DMS53 (cell line): ENCODE measurements at regions not wholly inside any gene's neighbourhood (a gene's known extent, or its start where the extent isn't known, plus 50 kb on each side); places are given as distances from the start of the nearest gene placed in this dataset.
"Not testable (repeated sequence)": the region's sequence is repeated elsewhere in the genome, so short reads cannot be mapped to it uniquely, and the experiment has no call there.

ENCODE experiments used
- DNase-seq: peaks from one replicate; lab custom pipeline; 2025; lab: John Stamatoyannopoulos, UW

DNA sequence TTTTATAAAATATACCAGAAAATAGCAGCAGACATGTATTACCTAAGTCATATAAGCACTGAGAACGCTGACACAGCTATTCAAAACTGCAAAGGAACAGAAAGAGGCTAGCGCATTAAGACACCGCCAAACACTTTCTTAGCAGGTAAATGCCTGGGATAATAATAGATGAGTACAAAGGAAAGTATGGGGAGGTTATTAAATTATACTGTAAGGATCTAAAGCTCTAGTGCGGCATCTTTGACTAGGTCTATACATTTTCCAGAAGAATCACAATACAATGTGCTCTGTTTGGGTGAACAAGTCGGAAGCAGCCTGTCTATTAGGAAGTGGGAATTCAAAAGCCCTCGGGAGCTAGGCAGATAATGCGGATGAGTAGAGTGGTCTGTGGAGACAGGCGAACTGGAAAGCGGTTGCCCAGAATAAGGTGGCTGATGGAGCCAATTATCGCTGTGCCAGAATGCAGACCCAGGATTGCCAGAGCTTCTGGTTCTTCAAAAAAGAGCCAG, 443.6 kb upstream of the TENM3 start:
- no peak for DNase-seq

DNA sequence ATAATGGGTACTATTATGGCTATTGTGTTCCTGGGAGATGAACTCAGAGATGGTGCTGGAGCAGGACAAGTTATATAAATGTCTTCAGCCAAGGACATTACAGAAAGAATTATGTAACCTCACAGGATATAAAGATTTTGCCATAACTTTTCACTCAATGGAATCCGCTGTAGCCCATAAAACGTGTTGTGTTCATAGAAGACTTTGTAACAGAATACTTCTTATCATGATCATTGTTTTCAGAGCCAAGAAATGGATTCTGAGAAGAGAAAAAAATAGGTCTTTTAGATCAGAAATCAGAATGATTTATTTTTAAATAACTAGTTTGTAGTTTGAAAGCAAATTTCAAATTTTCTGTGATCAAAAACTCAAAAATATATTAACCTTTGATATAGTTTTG, 441.0 kb upstream of the TENM3 start:
- no peak for DNase-seq

- DNase-seq, result no peak
These were observed 435.4 kb upstream of the TENM3 start for GRCh38 chr4:181807771-181808170.

- DNase-seq, result no peak
These were observed 432.5 kb upstream of the TENM3 start for GRCh38 chr4:181810711-181811110.

DNA sequence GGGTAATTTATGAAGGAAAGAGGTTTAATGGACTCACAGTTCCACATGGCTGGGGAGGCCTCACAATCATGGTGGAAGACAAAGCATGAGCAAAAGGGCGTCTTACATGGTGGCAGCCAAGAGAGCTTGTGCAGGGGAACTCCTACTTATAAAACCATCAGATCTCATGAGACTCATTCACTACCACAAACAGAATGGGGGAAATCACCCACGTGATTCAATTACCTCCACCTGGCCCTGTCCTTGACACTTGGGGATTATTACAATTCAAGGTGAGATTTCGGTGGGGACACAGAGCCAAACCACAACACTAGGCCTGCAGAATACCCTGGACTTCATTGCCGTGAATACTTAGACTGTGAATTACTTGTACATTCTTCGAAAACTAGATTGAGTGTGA, 431.7 kb upstream of the TENM3 start:
- not testable (repeated sequence) for DNase-seq

DNA sequence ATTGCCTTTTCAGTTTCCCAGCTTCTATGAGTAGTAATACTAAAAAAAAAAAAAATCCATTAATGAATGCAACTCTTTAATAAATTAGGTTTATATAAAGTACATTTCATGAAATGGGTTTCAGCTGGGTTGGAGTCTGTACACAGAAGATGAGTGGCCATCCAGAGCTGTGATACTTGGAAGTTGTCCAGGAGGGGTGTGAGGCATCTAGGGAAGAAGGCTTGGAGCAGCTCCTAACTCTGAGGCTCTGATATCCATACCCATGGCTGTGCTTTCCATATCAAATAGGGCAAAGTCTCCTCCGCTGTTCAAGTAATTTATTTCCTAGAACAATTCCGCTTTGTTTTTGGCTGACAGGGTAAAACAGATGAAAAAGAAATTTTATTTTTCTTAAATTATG, 423.3 kb upstream of the TENM3 start:
- DNase-seq, result peak; percentile 59

GRCh38 chr4:181820553-181820952, 422.6 kb upstream of the TENM3 start:
- DNase-seq, result peak; percentile 59

GRCh38 chr4:181821039-181822004, 421.9 kb upstream of the TENM3 start:
- peak; percentile 76 for DNase-seq

GRCh38 chr4:181822005-181822375, 421.2 kb upstream of the TENM3 start:
- DNase-seq, result peak; percentile 56

DNA sequence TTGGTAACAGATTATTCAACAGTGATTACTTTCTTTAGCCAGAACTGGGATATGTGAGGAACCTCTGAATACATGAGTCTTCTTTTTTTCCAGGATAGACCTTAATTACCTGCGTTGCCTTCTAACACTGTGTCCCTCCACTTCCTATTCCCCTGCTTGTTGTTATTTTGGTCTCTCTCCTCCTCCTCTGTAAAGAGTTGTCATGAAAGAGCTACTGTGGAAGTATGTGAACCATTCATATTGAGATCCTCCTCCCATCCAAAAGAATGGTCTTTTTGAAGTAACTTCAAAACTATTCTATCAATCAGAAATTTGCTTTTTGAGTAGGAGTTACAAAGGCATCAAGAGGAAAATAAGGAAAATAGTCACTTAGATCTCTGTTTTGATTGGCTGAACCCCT, 420.0 kb upstream of the TENM3 start:
- DNase-seq, result no peak

GRCh38 chr4:181823645-181824044, 419.6 kb upstream of the TENM3 start:
- no peak for DNase-seq

DNA sequence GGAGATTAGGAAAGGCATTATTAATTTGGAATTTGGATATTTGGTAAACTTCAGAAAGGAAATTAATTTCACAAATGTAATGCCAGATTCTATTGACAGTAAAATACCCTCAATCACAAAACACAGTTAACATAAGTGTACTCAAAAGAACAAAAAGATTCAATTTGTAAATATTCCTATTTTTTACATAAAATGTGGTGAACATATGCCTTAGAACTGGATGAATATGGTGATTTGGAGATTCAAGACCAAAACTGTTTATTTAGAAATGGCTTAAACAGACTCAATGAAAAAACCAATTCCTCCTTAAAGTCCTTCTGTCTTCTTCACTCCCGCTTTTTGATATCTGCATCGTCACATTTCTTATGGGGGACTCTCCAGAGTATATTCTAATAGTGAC, 417.6 kb upstream of the TENM3 start:
- no peak for DNase-seq

- DNase-seq, result no peak
These were observed 416.0 kb upstream of the TENM3 start for GRCh38 chr4:181827246-181827645.

GRCh38 chr4:181830404-181831035, 412.7 kb upstream of the TENM3 start:
- DNase-seq, result no peak

GRCh38 chr4:181834071-181834470, 409.1 kb upstream of the TENM3 start:
- DNase-seq, result no peak

DNA sequence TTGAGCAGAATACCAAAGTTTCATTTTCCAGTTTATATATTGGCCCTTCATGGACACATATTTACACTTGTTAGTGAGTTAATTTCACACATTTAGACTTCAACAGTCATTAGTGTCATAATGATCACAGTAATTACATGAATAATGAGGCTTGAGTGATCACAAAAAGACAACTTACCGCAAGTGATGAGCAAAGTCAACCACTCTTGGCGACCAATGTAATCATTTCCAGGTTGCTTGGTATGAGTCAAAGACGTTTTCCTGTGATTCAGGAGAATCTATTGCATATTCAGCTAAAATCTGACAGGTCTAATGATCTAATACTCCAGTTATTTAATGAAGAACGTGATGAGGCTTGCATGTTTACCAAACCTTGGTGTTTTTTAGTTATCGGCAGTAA, 407.9 kb upstream of the TENM3 start:
- no peak for DNase-seq

- no peak for DNase-seq
These were observed 404.9 kb upstream of the TENM3 start for GRCh38 chr4:181838253-181838652.

- not testable (repeated sequence) for DNase-seq
These were observed 399.4 kb upstream of the TENM3 start for GRCh38 chr4:181843797-181844196.

GRCh38 chr4:181845617-181846016, 397.6 kb upstream of the TENM3 start:
- peak; percentile 9 for DNase-seq

DNA sequence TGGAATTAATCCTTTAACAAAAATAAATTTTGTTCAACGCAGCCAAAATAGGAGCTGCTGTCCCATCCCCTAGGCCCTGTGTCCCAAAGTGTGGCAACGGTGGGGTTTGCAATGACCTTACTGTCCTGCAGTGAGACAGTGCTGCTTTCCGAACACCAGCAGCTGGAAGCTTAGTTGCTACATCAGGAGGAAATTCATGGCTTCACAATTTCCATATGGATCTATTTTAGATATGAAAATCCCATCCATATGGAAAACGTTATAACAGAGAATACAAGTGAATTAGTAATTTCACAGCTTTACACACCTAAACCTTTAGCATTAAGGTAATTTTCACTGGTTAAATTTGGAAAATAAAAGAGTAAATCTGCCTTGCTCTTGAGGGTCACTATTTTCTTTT, 396.3 kb upstream of the TENM3 start:
- no peak for DNase-seq

DNA sequence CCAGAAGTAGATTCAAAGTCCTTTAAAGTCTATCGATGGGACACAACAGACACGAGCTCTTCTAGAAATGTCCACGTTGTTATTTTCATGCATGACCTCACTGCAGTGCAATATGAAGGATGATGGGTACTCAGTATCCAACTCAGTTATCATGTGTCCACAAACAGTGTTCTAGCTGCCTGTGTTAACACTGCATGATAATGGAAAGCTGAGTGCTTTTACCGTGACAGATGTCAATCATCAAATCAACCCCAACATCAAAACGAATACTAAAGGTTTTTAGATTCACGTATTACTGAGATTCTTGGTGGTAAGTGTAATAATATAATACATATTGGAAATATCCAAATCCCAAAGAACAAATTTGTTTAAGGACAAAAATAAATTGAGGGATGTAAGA, 394.8 kb upstream of the TENM3 start:
- no peak for DNase-seq

GRCh38 chr4:181849472-181849871, 393.7 kb upstream of the TENM3 start:
- no peak for DNase-seq

DNA sequence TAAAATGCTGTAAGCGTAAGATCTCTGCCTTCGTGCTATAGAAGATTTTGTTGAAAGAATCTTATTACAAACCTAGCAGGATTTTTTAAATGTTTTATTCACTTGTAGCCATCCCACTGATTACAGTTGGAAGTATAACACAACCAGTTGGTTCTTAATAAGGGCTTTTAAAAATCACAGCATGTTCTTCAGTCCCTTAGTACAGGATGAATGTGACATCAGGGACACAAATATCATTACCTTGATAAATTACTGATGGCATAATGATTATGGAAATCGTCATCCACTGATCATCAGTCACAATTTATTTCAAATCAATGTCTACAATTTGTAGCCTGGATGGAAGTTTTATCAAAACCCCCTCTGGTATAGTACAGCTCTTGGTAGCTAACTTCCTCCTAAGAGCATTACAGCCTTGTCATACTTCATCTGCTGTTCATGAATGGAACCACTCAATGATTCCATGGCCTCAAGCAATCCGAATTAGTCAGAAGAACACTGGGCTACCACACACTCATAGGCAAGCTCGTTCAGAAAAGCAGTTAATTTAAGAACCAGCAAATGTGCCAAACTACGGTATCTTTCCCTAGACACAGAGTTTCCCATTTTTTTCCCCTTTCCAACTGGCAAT, 389.2 kb upstream of the TENM3 start:
- no peak for DNase-seq
